Liver (tissue), 8 donors: ENCODE measurements at regions not wholly inside any gene's neighbourhood (a gene's known extent, or its start where the extent isn't known, plus 50 kb on each side); places are given as distances from the start of the nearest gene placed in this dataset.

ENCODE experiments used
- DNase-seq: peaks from one replicate; pipeline ENCODE4 v3.0.0-alpha.2; 2017; ENCODE audit warnings: low spot score
- H3K27ac ChIP-seq, 2 donors: one replicate each; pipeline ENCODE4 v1.7.0; 2013; ENCODE audit warnings: inconsistent platforms in 2 of 2, low read length in 2 of 2, control low read depth in 1 of 2, low read depth in 1 of 2, mild to moderate bottlenecking in 1 of 2
- H3K27me3 ChIP-seq, 4 donors: one replicate each; pipeline versions ENCODE4 v1.6.1 to v1.7.0; 2013; ENCODE audit warnings: low read length in 3 of 4, inconsistent platforms in 1 of 4, mild to moderate bottlenecking in 1 of 4, moderate library complexity in 1 of 4; ENCODE audit not compliant: control insufficient read depth in 4 of 4, insufficient read depth in 4 of 4
- H3K36me3 ChIP-seq, 4 donors: one replicate each; pipeline versions ENCODE4 v1.6.1 to v1.7.0; 2013; ENCODE audit warnings: low read length in 3 of 4, mild to moderate bottlenecking in 3 of 4, low read depth in 1 of 4, moderate library complexity in 1 of 4; ENCODE audit not compliant: control insufficient read depth in 4 of 4, insufficient read depth in 3 of 4
- H3K4me1 ChIP-seq, 4 donors: one replicate each; pipeline versions ENCODE4 v1.6.1 to v1.7.0; 2013; ENCODE audit warnings: low read length in 3 of 4, mild to moderate bottlenecking in 3 of 4, moderate library complexity in 1 of 4; ENCODE audit not compliant: control insufficient read depth in 4 of 4, insufficient read depth in 4 of 4
- H3K4me3 ChIP-seq, 3 donors: one replicate each; pipeline versions ENCODE4 v1.6.1 to v1.7.0; 2013; ENCODE audit warnings: low read length in 3 of 3, control low read depth in 1 of 3, low read depth in 1 of 3, mild to moderate bottlenecking in 1 of 3
- H3K9ac ChIP-seq, 2 donors: one replicate each; pipeline ENCODE4 v1.7.0; 2013; ENCODE audit warnings: low read length in 2 of 2, mild to moderate bottlenecking in 2 of 2, moderate library complexity in 2 of 2, control low read depth in 1 of 2, low read depth in 1 of 2
- H3K9me3 ChIP-seq, 4 donors: one replicate each; pipeline versions ENCODE4 v1.6.1 to v1.7.0; 2013; ENCODE audit warnings: low read length in 3 of 4; ENCODE audit not compliant: control insufficient read depth in 4 of 4
- ATF3 ChIP-seq: IDR thresholded peaks from 2 replicates; pipeline ENCODE4 v1.6.1; 2016; ENCODE audit warnings: antibody characterized with exemption
- CTCF ChIP-seq: fragments of 150-350 bp; IDR thresholded peaks from 2 replicates; pipeline ENCODE4 v1.5.1; 2017; ENCODE audit warnings: improper control_type of control experiment, low read depth, low read length; ENCODE audit not compliant: missing input control
- EGR1 ChIP-seq, 2 donors: IDR thresholded peaks; 2 replicates each; pipeline ENCODE4 v1.6.1; 2016 to 2018; ENCODE audit warnings: antibody characterized with exemption in 2 of 2, low read depth in 2 of 2
- FOXA1 ChIP-seq: IDR thresholded peaks from 2 replicates; pipeline ENCODE4 v1.6.1; 2016; ENCODE audit warnings: antibody characterized with exemption
- FOXA2 ChIP-seq: IDR thresholded peaks from 2 replicates; pipeline ENCODE4 v1.6.1; 2016; ENCODE audit warnings: antibody characterized with exemption
- GABPA ChIP-seq, 2 donors: IDR thresholded peaks in 1 of 2; conservative IDR thresholded peaks in 1 of 2; 2 replicates each; pipeline ENCODE4 v1.6.1; 2016; ENCODE audit warnings: antibody characterized with exemption in 2 of 2, mild to moderate bottlenecking in 1 of 2, moderate library complexity in 1 of 2
- HNF4A ChIP-seq, 2 donors: conservative IDR thresholded peaks; 2 replicates each; pipeline ENCODE4 v1.6.1; 2016; ENCODE audit warnings: antibody characterized with exemption in 2 of 2, mild to moderate bottlenecking in 2 of 2
- HNF4G ChIP-seq: IDR thresholded peaks from 2 replicates; pipeline ENCODE4 v1.6.1; 2016; ENCODE audit warnings: antibody characterized with exemption
- JUND ChIP-seq, 2 donors: IDR thresholded peaks; 2 replicates each; pipeline ENCODE4 v1.6.1; 2016; ENCODE audit warnings: antibody characterized with exemption in 2 of 2
- MAX ChIP-seq: IDR thresholded peaks from 2 replicates; pipeline ENCODE4 v1.6.1; 2016; ENCODE audit warnings: antibody characterized with exemption
- NR2F2 ChIP-seq: IDR thresholded peaks from 2 replicates; pipeline ENCODE4 v1.6.1; 2016; ENCODE audit warnings: antibody characterized with exemption
- RAD21 ChIP-seq, 2 donors: IDR thresholded peaks; 2 replicates each; pipeline ENCODE4 v1.6.1; 2016; ENCODE audit warnings: antibody characterized with exemption in 2 of 2, mild to moderate bottlenecking in 2 of 2
- RXRA ChIP-seq, 2 donors: IDR thresholded peaks; 2 replicates each; pipeline ENCODE4 v1.6.1; 2017 to 2018; ENCODE audit warnings: antibody characterized with exemption in 2 of 2, mild to moderate bottlenecking in 1 of 2
- SP1 ChIP-seq: IDR thresholded peaks from 2 replicates; pipeline ENCODE4 v1.6.1; 2018; ENCODE audit warnings: antibody characterized with exemption, mild to moderate bottlenecking
- TAF1 ChIP-seq: conservative IDR thresholded peaks from 2 replicates; pipeline ENCODE4 v1.6.1; 2016; ENCODE audit warnings: antibody characterized with exemption, mild to moderate bottlenecking
- YY1 ChIP-seq: IDR thresholded peaks from 2 replicates; pipeline ENCODE4 v1.6.1; 2016; ENCODE audit warnings: antibody characterized with exemption, mild to moderate bottlenecking
- WGBS: extraction: QIAGEN DNeasy Blood & Tissue Kit; methylation state at CpG from one replicate; pipeline ENCODE4 v1.1.7; 2013; 5-methylcytosine and 5-hydroxymethylcytosine counted together
- TF ChIP-seq, protein P1 (sequence below): IDR thresholded peaks from 2 replicates; pipeline ENCODE4 v1.6.1; 2016; ENCODE audit warnings: antibody characterized with exemption
- TF ChIP-seq, protein P2 (sequence below): IDR thresholded peaks from 2 replicates; pipeline ENCODE4 v1.6.1; 2016; ENCODE audit warnings: antibody characterized with exemption, mild to moderate bottlenecking
- donor health status: healthy.
- donor health status: healthy.
- donor health status: healthy.
- donor health status: healthy.
- donor health status: healthy.

- no peaks in the 10 kb centered on the region for H3K9me3 ChIP-seq
- TF ChIP-seq FOXA1 (no peak), JUND (IDR thresholded peaks at IDR 0.05) (no peak)
- no peaks in the 10 kb centered on the region for H3K4me1 ChIP-seq
- no peaks in the 10 kb centered on the region for H3K36me3 ChIP-seq
- WGBS, result 68% methylated on average over 7 of the region's 7 CpGs
- H3K27ac ChIP-seq, result no peak overlapping the region
- H3K9ac ChIP-seq, result no peak overlapping the region
- H3K27me3 ChIP-seq, result no peaks in the 10 kb centered on the region
- no peak overlapping the region for H3K4me3 ChIP-seq
- no peak for DNase-seq
Observed at GRCh38 chr1:108041360-108042142, 76.6 kb upstream of the VAV3 start.

- WGBS, result 89% methylated on average over 8 of the region's 8 CpGs
- no peak for DNase-seq
- Histone ChIP-seq H3K4me1 (no peaks in the 10 kb centered on the region), H3K27me3 (no peaks in the 10 kb centered on the region), H3K9ac (no peak overlapping the region), H3K36me3 (no peaks in the 10 kb centered on the region), H3K9me3 (no peaks in the 10 kb centered on the region), H3K27ac (no peak overlapping the region), H3K4me3 (no peak overlapping the region)
- TF ChIP-seq RAD21 (IDR thresholded peaks at IDR 0.05), result no peak
- TF ChIP-seq MAX, result no peak
- no peak for TF ChIP-seq YY1
- no peak for TF ChIP-seq SP1
- TF ChIP-seq, protein P1, sequence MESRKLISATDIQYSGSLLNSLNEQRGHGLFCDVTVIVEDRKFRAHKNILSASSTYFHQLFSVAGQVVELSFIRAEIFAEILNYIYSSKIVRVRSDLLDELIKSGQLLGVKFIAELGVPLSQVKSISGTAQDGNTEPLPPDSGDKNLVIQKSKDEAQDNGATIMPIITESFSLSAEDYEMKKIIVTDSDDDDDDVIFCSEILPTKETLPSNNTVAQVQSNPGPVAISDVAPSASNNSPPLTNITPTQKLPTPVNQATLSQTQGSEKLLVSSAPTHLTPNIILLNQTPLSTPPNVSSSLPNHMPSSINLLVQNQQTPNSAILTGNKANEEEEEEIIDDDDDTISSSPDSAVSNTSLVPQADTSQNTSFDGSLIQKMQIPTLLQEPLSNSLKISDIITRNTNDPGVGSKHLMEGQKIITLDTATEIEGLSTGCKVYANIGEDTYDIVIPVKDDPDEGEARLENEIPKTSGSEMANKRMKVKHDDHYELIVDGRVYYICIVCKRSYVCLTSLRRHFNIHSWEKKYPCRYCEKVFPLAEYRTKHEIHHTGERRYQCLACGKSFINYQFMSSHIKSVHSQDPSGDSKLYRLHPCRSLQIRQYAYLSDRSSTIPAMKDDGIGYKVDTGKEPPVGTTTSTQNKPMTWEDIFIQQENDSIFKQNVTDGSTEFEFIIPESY, result no peak
- no peak for TF ChIP-seq FOXA1
- no peak for TF ChIP-seq NR2F2
- TF ChIP-seq CTCF, result no peak
- TF ChIP-seq FOXA2, result no peak
- TF ChIP-seq EGR1 (IDR thresholded peaks at IDR 0.05; ENCODE audit: low read depth in 2 of 2), result no peak
- TF ChIP-seq TAF1, result no peak
- TF ChIP-seq HNF4A (conservative IDR thresholded peaks at IDR 0.05), result no peak
- TF ChIP-seq ATF3, result no peak
- TF ChIP-seq RXRA (IDR thresholded peaks at IDR 0.05), result no peak
- TF ChIP-seq, protein P2, sequence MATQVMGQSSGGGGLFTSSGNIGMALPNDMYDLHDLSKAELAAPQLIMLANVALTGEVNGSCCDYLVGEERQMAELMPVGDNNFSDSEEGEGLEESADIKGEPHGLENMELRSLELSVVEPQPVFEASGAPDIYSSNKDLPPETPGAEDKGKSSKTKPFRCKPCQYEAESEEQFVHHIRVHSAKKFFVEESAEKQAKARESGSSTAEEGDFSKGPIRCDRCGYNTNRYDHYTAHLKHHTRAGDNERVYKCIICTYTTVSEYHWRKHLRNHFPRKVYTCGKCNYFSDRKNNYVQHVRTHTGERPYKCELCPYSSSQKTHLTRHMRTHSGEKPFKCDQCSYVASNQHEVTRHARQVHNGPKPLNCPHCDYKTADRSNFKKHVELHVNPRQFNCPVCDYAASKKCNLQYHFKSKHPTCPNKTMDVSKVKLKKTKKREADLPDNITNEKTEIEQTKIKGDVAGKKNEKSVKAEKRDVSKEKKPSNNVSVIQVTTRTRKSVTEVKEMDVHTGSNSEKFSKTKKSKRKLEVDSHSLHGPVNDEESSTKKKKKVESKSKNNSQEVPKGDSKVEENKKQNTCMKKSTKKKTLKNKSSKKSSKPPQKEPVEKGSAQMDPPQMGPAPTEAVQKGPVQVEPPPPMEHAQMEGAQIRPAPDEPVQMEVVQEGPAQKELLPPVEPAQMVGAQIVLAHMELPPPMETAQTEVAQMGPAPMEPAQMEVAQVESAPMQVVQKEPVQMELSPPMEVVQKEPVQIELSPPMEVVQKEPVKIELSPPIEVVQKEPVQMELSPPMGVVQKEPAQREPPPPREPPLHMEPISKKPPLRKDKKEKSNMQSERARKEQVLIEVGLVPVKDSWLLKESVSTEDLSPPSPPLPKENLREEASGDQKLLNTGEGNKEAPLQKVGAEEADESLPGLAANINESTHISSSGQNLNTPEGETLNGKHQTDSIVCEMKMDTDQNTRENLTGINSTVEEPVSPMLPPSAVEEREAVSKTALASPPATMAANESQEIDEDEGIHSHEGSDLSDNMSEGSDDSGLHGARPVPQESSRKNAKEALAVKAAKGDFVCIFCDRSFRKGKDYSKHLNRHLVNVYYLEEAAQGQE, result no peak
- TF ChIP-seq HNF4G, result no peak
- no peak for TF ChIP-seq GABPA (IDR thresholded peaks at IDR 0.05 in 1 of 2, conservative IDR thresholded peaks at IDR 0.05 in 1 of 2)
- TF ChIP-seq JUND (IDR thresholded peaks at IDR 0.05), result no peak
Observed at GRCh38 chr1:108038653-108039236, 73.8 kb upstream of the VAV3 start.
